ENCODE measurements at regions not wholly inside any gene's neighbourhood (a gene's known extent, or its start where the extent isn't known, plus 50 kb on each side); places are given as distances from the start of the nearest gene placed in this dataset.

GRCh38 chr16:17050468-17050867 lies 420.3 kb downstream of the XYLT1 start:
- H2AK5ac ChIP-seq (ENCODE audit: low read length, severe bottlenecking): no peak overlapping the region
- H3K4me1 ChIP-seq (ENCODE audit: control insufficient read depth, insufficient read depth, low read depth, low read length): peaks cover 2% of the 10 kb centered on the region
- H3K79me1 ChIP-seq (replicated peaks; ENCODE audit: low read length, poor library complexity, severe bottlenecking): no peaks in the 10 kb centered on the region
- no peaks in the 10 kb centered on the region for H3K36me3 ChIP-seq (ENCODE audit: control insufficient read depth in 1 of 2, insufficient read depth in 2 of 2, low read depth in 1 of 2, low read length in 2 of 2)
- no peak overlapping the region for H3K4me3 ChIP-seq (ENCODE audit: insufficient read depth in 1 of 2, low read depth in 1 of 2, low read length in 2 of 2)
- no peak for DNase-seq
- no peak overlapping the region for H3K14ac ChIP-seq (ENCODE audit: low read length in 2 of 2)
- H2BK5ac ChIP-seq (ENCODE audit: low read depth, low read length, poor library complexity, severe bottlenecking): no peak overlapping the region
- H3K4me2 ChIP-seq (ENCODE audit: low read length, poor library complexity, severe bottlenecking): no peak overlapping the region
- no peak overlapping the region for H3K27ac ChIP-seq (ENCODE audit: low read length, poor library complexity, severe bottlenecking)
- no peak overlapping the region for H4K91ac ChIP-seq (ENCODE audit: low read length)
- no peaks in the 10 kb centered on the region for H3K27me3 ChIP-seq (ENCODE audit: control insufficient read depth in 1 of 2, insufficient read depth in 1 of 2, low read length in 2 of 2)
- H2BK120ac ChIP-seq (ENCODE audit: low read depth, low read length): no peak overlapping the region
- WGBS: no CpG with 5 or more reads among the region's 1 CpG
- no peak overlapping the region for H2BK12ac ChIP-seq (ENCODE audit: low read length in 2 of 2)
- H3K23ac ChIP-seq (ENCODE audit: low read length in 2 of 2): no peak overlapping the region
- no peak overlapping the region for H3K4ac ChIP-seq (ENCODE audit: low read depth in 1 of 2, low read length in 2 of 2)
- no peak overlapping the region for H2BK15ac ChIP-seq (ENCODE audit: low read depth, poor library complexity, severe bottlenecking)
- H3K9me3 ChIP-seq (ENCODE audit: control insufficient read depth, low read length): peaks cover 20% of the 10 kb centered on the region
- H3K18ac ChIP-seq (ENCODE audit: low read depth in 1 of 2, low read length in 2 of 2): no peak overlapping the region
- no peak overlapping the region for H4K8ac ChIP-seq (ENCODE audit: low read length)
- H2AFZ ChIP-seq (ENCODE audit: low read depth, low read length): no peak overlapping the region
- H3K9ac ChIP-seq (ENCODE audit: low read length): no peak overlapping the region
